Muscle of leg (tissue), 3 donors: ENCODE measurements at regions not wholly inside any gene's neighbourhood (a gene's known extent, or its start where the extent isn't known, plus 50 kb on each side); places are given as distances from the start of the nearest gene placed in this dataset.

ENCODE experiments used
- DNase-seq: peaks from one replicate; pipeline ENCODE4 v3.0.0; 2013
- H3K27ac ChIP-seq: one replicate; pipeline ENCODE4 v1.5.1; 2013; ENCODE audit warnings: mild to moderate bottlenecking, low read length, control low read depth
- H3K27me3 ChIP-seq: one replicate; pipeline ENCODE4 v1.6.1; 2013; ENCODE audit warnings: low read length; ENCODE audit not compliant: control insufficient read depth, insufficient read depth
- H3K36me3 ChIP-seq: one replicate; pipeline ENCODE4 v1.6.1; 2013; ENCODE audit warnings: low read length; ENCODE audit not compliant: control insufficient read depth, insufficient read depth
- H3K4me1 ChIP-seq: one replicate; pipeline ENCODE4 v1.6.1; 2013; ENCODE audit warnings: low read length; ENCODE audit not compliant: control insufficient read depth, insufficient read depth
- H3K4me3 ChIP-seq: one replicate; pipeline ENCODE4 v1.5.1; 2013; ENCODE audit warnings: low read length, control low read depth
- H3K9me3 ChIP-seq: replicated peaks from 2 replicates; pipeline ENCODE4 v1.6.1; 2013; ENCODE audit warnings: low read depth, low read length; ENCODE audit not compliant: control insufficient read depth
- WGBS: methylation state at CpG from one replicate; pipeline ENCODE4 v1.1.5; 2013; ENCODE audit warnings: missing lambda C conversion rate; ENCODE audit not compliant: insufficient coverage; 5-methylcytosine and 5-hydroxymethylcytosine counted together

DNA sequence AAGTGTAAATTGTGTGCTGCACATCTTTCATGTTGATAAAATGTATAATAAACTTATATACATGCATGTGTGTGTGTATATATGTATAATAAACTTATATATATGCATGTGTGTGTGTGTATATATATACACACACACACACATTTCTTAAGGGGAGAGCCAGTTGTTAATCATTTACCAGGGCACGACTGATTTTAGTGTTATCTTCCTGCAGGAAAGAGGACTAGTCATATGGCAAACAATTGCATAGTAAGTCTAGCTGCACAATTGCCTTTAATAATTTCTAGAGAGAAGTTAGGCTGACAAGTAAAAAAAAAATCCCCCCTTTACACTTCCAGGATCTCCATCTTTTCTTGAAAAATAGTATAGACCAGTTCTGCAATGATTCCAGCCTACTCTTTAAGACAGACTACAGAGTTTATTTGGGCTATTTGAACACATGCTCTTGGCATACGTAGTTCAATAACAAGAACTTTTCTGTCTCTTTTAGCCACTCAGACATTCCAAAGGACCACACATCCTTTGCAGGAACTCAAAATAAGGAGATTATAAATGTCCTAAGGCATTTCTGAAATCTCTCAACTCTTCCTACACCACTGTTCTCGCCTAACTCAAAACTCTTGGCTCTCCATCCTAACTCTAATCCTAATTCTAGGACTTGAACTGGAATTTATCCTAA is 163.6 kb upstream of the SETMAR start:
- no peaks in the 10 kb centered on the region for H3K9me3 ChIP-seq
- H3K27me3 ChIP-seq, result no peaks in the 10 kb centered on the region
- no peak overlapping the region for H3K4me3 ChIP-seq
- no peak for DNase-seq
- WGBS, result 0% methylated on average over 1 of the region's 3 CpGs
- H3K4me1 ChIP-seq, result no peaks in the 10 kb centered on the region
- no peak overlapping the region for H3K27ac ChIP-seq
- no peaks in the 10 kb centered on the region for H3K36me3 ChIP-seq

DNA sequence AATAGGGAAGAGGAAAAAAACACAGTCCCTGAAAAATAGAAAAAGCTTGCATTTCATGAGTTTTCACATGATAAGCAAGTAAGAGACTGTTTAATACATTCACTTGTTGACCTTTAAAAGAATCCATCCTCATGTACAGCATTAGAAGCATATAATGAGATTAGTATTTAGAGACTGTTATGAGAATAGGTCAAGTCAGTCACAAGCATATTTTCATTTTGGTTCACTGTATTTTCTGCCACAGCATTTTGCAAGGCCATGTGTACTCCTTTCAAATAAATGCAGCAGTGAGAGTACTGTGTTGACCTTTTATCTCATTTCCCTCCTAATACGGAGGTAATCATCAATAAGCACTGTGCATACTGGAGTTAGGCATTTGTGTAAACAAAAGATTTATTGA is 162.2 kb upstream of the SETMAR start:
- H3K4me1 ChIP-seq, result no peaks in the 10 kb centered on the region
- H3K27me3 ChIP-seq, result no peaks in the 10 kb centered on the region

DNA sequence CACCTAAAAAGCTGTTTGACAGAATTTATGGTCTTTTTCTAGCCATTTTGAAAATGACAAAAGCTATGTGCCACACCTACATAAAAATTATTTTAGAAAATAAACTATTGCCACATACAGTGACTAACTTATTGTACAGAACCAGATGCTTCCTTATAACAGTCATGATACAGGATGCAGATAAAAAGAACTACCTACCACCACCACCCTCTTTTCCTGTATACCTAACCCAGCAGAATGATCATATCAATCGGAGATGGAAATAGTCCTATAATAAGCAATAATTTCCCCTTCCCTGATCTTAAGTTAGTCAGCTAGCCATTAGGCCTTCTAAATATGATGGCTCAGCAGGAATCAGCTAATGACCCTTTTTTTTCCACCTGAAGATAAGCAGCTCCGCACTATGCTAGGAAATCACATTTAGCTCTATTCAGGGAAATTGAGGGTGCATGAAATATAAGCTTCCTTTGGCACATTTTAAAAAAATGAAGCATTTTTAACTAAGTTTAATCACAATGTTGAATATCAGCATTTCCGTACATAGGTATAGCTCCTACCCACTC is 155.5 kb upstream of the SETMAR start:
- Histone ChIP-seq H3K4me3 (no peak overlapping the region), H3K4me1 (no peaks in the 10 kb centered on the region), H3K27ac (no peak overlapping the region), H3K9me3 (no peaks in the 10 kb centered on the region), H3K27me3 (no peaks in the 10 kb centered on the region), H3K36me3 (no peaks in the 10 kb centered on the region)
- no peak for DNase-seq
- WGBS, result 100% methylated on average over 1 of the region's 3 CpGs

More for the DNA sequence above, 162.2 kb upstream of the SETMAR start:
- Histone ChIP-seq H3K36me3 (no peaks in the 10 kb centered on the region), H3K27ac (no peak overlapping the region), H3K4me3 (no peak overlapping the region), H3K9me3 (no peaks in the 10 kb centered on the region)
- no CpG with 5 or more reads among the region's 1 CpG for WGBS
- DNase-seq, result no peak

DNA sequence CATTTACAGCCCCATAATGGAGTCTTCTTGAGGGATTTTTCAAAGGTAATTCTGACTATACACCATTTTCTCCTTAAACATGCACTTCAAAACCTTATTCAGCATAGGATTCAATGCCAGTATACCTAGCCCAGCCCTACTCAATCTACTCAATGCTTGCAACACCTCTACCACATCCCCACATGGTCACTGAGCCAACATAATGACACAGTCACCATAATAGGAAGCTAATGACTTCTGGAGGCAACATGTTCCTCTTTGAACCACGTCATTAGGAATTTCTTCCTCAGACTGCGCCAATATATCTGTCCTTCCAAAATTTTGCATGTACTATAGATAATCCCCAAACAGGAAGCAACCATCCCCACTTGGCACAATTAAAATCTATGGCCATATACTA is 153.9 kb upstream of the SETMAR start:
- no peaks in the 10 kb centered on the region for H3K9me3 ChIP-seq
- H3K27ac ChIP-seq, result no peak overlapping the region
- H3K27me3 ChIP-seq, result no peaks in the 10 kb centered on the region
- H3K36me3 ChIP-seq, result no peaks in the 10 kb centered on the region
- no peak for DNase-seq
- WGBS, result no CpG with 5 or more reads among the region's 2 CpGs
- H3K4me3 ChIP-seq, result no peak overlapping the region
- no peaks in the 10 kb centered on the region for H3K4me1 ChIP-seq

DNA sequence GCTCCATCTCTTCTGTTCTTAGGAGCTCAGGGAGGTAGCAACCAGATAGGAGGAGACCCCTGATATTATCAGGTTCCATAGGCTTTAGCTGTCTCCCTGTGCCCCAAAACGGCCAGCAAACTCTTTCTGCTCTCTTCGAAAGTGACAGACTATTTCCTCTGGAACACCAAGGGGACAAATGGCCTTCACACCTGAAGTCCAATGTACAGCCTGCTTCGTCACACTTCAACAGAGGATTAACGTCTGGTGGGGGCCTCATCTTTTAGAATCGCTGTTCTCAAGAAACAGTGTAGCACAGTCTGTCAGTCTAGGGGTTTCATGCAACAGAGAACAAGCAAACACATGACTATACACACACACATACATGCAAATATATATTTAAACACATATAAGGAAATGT is 152.4 kb upstream of the SETMAR start:
- no peak for DNase-seq
- 43% methylated on average over 5 of the region's 5 CpGs for WGBS
- no peaks in the 10 kb centered on the region for H3K27me3 ChIP-seq
- no peaks in the 10 kb centered on the region for H3K4me1 ChIP-seq
- H3K27ac ChIP-seq, result no peak overlapping the region
- no peak overlapping the region for H3K4me3 ChIP-seq
- H3K36me3 ChIP-seq, result no peaks in the 10 kb centered on the region
- no peaks in the 10 kb centered on the region for H3K9me3 ChIP-seq

DNA sequence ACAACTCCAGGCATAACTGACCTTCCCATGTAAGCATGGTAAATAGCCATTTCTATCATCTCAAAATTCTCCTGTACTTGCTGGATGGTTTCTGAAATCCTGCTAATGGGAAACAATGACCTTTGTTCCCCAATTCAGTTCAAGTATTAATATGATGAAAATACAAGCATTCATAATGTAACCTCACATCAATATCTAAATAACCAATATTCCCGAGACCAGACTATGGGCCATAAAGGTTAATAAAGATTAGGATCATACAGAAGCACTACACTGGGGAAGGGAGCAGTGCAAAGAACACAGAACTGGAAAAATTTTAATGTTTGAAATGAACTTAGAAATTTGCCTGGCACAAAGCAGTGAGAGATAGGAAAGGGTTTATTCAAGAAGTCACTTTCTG is 151.3 kb upstream of the SETMAR start:
- no peaks in the 10 kb centered on the region for H3K9me3 ChIP-seq
- H3K4me1 ChIP-seq, result no peaks in the 10 kb centered on the region
- no peak overlapping the region for H3K27ac ChIP-seq
- no peaks in the 10 kb centered on the region for H3K27me3 ChIP-seq
- no peak overlapping the region for H3K4me3 ChIP-seq
- DNase-seq, result no peak
- no CpG with 5 or more reads among the region's 1 CpG for WGBS
- H3K36me3 ChIP-seq, result no peaks in the 10 kb centered on the region

DNA sequence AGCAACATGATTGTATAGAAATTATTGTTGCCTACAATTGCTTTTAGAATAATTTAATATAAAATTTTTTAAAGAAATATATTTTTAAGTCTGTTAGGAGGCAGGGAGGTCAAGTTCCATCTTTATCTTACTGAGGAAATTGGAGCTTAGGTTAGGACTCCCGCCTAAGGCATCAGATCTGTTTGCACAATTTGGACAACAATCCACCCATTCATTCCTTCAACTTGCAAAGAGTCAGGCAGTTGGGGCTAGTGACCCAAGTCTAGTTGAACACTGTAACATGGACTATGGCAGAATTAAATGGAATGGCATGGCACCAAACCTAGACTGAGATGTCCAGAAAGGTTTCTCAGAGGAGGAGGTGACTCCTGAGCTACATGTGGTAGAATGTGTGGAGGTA is 149.4 kb upstream of the SETMAR start:
- Histone ChIP-seq H3K27ac (no peak overlapping the region), H3K4me1 (no peaks in the 10 kb centered on the region), H3K4me3 (no peak overlapping the region), H3K27me3 (no peaks in the 10 kb centered on the region), H3K36me3 (no peaks in the 10 kb centered on the region), H3K9me3 (no peaks in the 10 kb centered on the region)
- no CpG with 5 or more reads among the region's 1 CpG for WGBS
- no peak for DNase-seq

DNA sequence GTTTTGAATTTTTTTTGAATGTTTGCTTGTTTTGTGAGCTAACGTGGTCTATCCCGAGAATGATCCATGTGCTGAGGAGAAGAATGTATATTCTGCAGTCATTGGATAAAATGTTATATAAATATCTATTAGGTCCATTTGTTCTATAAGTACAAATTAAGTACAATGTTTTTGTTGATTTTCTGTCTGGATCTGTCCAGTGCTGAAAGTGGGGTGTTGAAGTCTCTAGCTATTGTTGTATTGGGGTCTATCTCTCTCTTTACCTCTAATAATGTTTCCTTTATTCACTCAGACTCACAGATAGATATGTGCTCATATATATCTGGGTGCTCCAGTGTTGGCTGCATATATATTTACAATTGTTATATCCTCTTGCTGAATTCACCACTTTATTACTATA is 144.8 kb upstream of the SETMAR start:
- H3K4me3 ChIP-seq, result no peak overlapping the region
- no peaks in the 10 kb centered on the region for H3K4me1 ChIP-seq
- no CpG with 5 or more reads among the region's 2 CpGs for WGBS
- H3K9me3 ChIP-seq, result no peaks in the 10 kb centered on the region
- no peaks in the 10 kb centered on the region for H3K27me3 ChIP-seq
- no peak overlapping the region for H3K27ac ChIP-seq
- H3K36me3 ChIP-seq, result no peaks in the 10 kb centered on the region
- DNase-seq, result no peak

DNA sequence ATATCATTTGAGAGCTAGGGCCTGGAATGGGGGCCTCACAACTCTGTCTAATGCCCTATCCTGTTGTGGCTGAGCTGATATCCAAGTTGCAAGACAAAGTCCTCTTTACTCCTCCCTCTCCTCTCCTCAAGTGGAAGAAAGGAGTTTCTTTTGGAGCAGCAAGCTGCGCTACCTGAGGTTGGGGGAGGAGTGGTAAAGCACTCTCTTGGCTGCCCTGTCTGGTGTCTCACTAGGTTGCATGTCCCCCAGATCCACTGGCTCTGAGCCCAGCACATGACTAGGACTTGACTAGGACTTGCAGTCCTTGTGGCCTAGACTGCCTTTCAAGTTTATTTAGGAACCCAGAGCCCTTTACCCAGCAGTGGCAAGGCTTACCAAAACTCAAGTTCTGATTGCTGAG is 141.1 kb upstream of the SETMAR start:
- Histone ChIP-seq H3K4me3 (no peak overlapping the region), H3K9me3 (no peaks in the 10 kb centered on the region), H3K4me1 (no peaks in the 10 kb centered on the region), H3K36me3 (no peaks in the 10 kb centered on the region), H3K27ac (no peak overlapping the region), H3K27me3 (no peaks in the 10 kb centered on the region)
- no CpG with 5 or more reads among the region's 1 CpG for WGBS
- DNase-seq, result no peak

DNA sequence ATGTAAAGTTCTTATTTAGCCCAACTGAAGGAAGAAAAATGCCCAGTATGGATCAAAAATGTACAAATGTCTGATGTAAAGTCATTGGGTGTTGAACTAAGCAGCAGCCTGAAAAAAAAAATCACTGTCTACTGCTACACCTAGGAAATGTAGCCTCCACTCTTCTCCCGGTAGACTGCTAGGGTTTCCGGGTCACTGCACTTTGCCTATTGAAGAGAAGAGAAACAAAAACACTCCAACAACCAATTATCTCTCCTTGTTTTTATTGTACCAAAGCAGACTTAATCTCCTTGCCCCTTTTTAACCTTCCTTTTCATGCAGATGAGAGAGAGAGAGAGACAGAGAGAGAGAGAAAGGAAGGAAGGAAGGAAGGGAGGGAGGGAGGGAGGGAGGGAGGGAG is 140.2 kb upstream of the SETMAR start:
- no peak for DNase-seq
- Histone ChIP-seq H3K27me3 (no peaks in the 10 kb centered on the region), H3K4me1 (no peaks in the 10 kb centered on the region), H3K27ac (no peak overlapping the region), H3K9me3 (no peaks in the 10 kb centered on the region), H3K36me3 (no peaks in the 10 kb centered on the region), H3K4me3 (no peak overlapping the region)
- WGBS, result 83% methylated on average over 2 of the region's 2 CpGs

DNA sequence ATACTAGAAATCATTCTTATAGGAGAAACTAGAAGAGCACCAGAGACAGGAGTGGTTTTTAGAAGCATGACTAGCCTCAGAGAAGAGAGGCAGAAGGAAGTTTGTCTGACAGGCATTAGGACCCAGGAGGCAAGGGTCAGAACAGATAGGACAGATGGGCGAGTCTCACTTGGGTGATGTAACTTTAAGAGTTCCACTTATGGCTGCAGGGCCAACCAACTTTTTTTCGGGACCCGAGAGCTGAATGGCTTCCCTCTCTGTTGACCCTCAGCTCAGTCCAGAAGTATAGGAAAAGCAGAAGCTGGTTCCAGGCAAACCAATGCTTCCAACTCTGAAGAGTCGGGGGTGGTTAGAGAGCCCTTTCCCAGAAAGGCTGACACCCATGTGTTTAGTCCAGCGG is 136.6 kb upstream of the SETMAR start:
- 86% methylated on average over 5 of the region's 5 CpGs for WGBS
- DNase-seq, result no peak
- H3K9me3 ChIP-seq, result no peaks in the 10 kb centered on the region
- H3K27ac ChIP-seq, result no peak overlapping the region
- no peaks in the 10 kb centered on the region for H3K4me1 ChIP-seq
- H3K27me3 ChIP-seq, result no peaks in the 10 kb centered on the region
- H3K36me3 ChIP-seq, result no peaks in the 10 kb centered on the region
- no peak overlapping the region for H3K4me3 ChIP-seq
